ENCODE measurements at regions not wholly inside any gene's neighbourhood (a gene's known extent, or its start where the extent isn't known, plus 50 kb on each side); places are given as distances from the start of the nearest gene placed in this dataset.

DNA sequence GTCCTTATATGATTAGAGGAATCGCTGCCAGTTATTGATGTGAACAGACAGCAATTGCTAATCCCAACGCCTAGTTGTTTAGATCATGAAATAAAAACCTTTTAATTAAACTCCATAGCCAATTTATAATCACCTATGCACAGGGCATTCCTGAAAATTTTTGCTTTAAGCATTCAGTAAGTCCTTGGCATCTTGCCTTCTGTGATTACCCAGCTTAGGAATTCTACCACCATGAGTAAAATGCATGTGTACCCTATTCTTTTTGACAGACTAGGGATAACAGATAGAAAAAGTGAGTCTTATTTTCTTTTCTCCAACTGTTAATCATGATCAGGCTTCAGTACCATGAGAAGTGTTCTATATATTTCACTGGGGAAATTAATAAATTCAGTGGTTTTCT lies 995.3 kb upstream of the GRIA3 start:
- FAIRE-seq (no peak), ATAC-seq (no peak), DNase-seq (ENCODE audit: low read depth in 1 of 2, low spot score in 1 of 2) (no peak)
- POLR2A ChIA-PET = no interaction called here
- WGBS (ENCODE audit: missing lambda C conversion rate) = 3% methylated on average over 2 of the region's 2 CpGs
- TF ChIP-seq HDAC2 (IDR thresholded peaks at IDR 0.05) (no peak), EHMT2 (IDR thresholded peaks at IDR 0.05; ENCODE audit: low read depth) (no peak), FOSL2 (IDR thresholded peaks at IDR 0.05) (no peak), FOSL2 (CRISPR knock-in tag; IDR thresholded peaks at IDR 0.05) (no peak)
- TF ChIP-seq, protein P1, sequence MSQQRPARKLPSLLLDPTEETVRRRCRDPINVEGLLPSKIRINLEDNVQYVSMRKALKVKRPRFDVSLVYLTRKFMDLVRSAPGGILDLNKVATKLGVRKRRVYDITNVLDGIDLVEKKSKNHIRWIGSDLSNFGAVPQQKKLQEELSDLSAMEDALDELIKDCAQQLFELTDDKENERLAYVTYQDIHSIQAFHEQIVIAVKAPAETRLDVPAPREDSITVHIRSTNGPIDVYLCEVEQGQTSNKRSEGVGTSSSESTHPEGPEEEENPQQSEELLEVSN (IDR thresholded peaks at IDR 0.05; ENCODE audit: borderline replicate concordance, low read depth) = no peak
- Histone ChIP-seq H3K4me3 (no peak overlapping the region), H3K9me3 (no peaks in the 10 kb centered on the region), H3K4me2 (no peak overlapping the region), H3K27ac (no peak overlapping the region), H3K4me1 (no peaks in the 10 kb centered on the region)
- CTCF ChIA-PET = no interaction called here

DNA sequence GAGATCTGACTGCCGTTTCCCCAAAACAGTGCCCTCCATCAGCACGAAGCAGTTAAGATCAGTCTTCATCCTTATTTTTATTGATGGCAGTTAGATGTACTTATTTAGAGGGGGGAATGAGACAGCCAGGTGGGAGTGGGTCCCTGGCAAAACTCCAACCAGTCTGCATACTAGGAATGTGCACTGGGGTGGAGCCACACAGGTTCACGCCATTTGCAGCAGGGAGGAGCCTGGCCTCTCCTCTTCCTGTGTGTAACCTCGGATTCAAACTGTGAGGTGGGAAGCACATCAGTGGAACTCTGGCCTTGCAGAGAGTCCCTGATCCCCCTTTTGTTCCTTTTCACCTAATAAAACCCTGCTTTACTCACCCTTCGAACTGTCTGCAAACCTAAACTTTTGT lies 987.7 kb upstream of the GRIA3 start:
- 2% methylated on average over 5 of the region's 5 CpGs for whole genome bisulfite sequencing (ENCODE audit: missing lambda C conversion rate)
- Histone ChIP-seq H3K9me3 (no peaks in the 10 kb centered on the region), H3K4me3 (no peak overlapping the region), H3K4me1 (no peaks in the 10 kb centered on the region), H3K27ac (no peak overlapping the region), H3K4me2 (no peak overlapping the region)
- FAIRE-seq (no peak), DNase-seq (ENCODE audit: low read depth in 1 of 2, low spot score in 1 of 2) (no peak), ATAC-seq (no peak)
- TF ChIP-seq, protein P2, sequence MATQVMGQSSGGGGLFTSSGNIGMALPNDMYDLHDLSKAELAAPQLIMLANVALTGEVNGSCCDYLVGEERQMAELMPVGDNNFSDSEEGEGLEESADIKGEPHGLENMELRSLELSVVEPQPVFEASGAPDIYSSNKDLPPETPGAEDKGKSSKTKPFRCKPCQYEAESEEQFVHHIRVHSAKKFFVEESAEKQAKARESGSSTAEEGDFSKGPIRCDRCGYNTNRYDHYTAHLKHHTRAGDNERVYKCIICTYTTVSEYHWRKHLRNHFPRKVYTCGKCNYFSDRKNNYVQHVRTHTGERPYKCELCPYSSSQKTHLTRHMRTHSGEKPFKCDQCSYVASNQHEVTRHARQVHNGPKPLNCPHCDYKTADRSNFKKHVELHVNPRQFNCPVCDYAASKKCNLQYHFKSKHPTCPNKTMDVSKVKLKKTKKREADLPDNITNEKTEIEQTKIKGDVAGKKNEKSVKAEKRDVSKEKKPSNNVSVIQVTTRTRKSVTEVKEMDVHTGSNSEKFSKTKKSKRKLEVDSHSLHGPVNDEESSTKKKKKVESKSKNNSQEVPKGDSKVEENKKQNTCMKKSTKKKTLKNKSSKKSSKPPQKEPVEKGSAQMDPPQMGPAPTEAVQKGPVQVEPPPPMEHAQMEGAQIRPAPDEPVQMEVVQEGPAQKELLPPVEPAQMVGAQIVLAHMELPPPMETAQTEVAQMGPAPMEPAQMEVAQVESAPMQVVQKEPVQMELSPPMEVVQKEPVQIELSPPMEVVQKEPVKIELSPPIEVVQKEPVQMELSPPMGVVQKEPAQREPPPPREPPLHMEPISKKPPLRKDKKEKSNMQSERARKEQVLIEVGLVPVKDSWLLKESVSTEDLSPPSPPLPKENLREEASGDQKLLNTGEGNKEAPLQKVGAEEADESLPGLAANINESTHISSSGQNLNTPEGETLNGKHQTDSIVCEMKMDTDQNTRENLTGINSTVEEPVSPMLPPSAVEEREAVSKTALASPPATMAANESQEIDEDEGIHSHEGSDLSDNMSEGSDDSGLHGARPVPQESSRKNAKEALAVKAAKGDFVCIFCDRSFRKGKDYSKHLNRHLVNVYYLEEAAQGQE (IDR thresholded peaks at IDR 0.05) = no peak
- TF ChIP-seq POLR2A (IDR thresholded peaks at IDR 0.05; ENCODE audit: low read length) (no peak), ZFP36 (IDR thresholded peaks at IDR 0.05; ENCODE audit: borderline replicate concordance, partially characterized antibody) (no peak), POLR2AphosphoS2 (conservative IDR thresholded peaks at IDR 0.05; ENCODE audit: low read length) (no peak), RAD21 (conservative IDR thresholded peaks at IDR 0.05 in 1 of 2, IDR thresholded peaks at IDR 0.05 in 1 of 2) (no peak), NPAS2 (CRISPR knock-in tag; IDR thresholded peaks at IDR 0.05; ENCODE audit: borderline replicate concordance) (no peak), HOXB5 (CRISPR knock-in tag; IDR thresholded peaks at IDR 0.05) (no peak), JUN (IDR thresholded peaks at IDR 0.05) (no peak), FOSL2 (IDR thresholded peaks at IDR 0.05) (no peak), FOSL2 (CRISPR knock-in tag; IDR thresholded peaks at IDR 0.05) (no peak)
- ChIA-PET POLR2A (no interaction called here), CTCF (no interaction called here)

DNA sequence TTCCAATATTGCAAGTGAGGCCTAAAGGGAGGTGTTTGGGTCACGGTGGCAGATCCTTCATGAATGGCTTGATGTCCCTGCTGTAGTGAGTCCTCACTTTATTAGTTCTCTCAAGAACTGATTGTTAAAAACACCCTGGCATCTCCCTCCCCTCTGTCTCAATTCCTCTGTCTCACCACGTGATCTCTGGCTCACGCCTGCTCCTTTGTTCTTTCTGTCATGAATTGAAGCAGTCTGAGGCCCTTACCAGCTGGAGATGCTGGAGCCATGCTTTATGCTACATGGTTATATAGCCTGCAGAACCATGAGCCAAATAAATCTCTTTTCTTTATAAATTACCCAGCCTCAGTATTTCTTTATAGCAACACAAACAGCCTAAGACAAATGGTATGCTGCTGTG lies 980.7 kb upstream of the GRIA3 start:
- CTCF ChIA-PET = no interaction called here

More for the DNA sequence above, 980.7 kb upstream of the GRIA3 start:
- no peaks in the 10 kb centered on the region for H3K4me1 ChIP-seq
- H3K9me3 ChIP-seq = no peaks in the 10 kb centered on the region
- DNase-seq (ENCODE audit: low read depth in 1 of 2, low spot score in 1 of 2) (no peak), ATAC-seq (no peak), FAIRE-seq (no peak)
- TF ChIP-seq RNF2 (IDR thresholded peaks at IDR 0.05; ENCODE audit: borderline replicate concordance, low read depth) (no peak), EHF (CRISPR knock-in tag; IDR thresholded peaks at IDR 0.05) (no peak), ZSCAN20 (CRISPR knock-in tag; IDR thresholded peaks at IDR 0.05) (no peak), NFE2L2 (conservative IDR thresholded peaks at IDR 0.05; ENCODE audit: low read length) (no peak), KDM1A (IDR thresholded peaks at IDR 0.05; ENCODE audit: low read depth) (no peak), FOSL2 (IDR thresholded peaks at IDR 0.05) (no peak), FOSL2 (CRISPR knock-in tag; IDR thresholded peaks at IDR 0.05) (no peak), NPAS2 (CRISPR knock-in tag; IDR thresholded peaks at IDR 0.05; ENCODE audit: borderline replicate concordance) (no peak), POLR2A (IDR thresholded peaks at IDR 0.05; ENCODE audit: low read length) (no peak), JUN (IDR thresholded peaks at IDR 0.05) (no peak), FOSB (CRISPR knock-in tag; IDR thresholded peaks at IDR 0.05) (no peak), RAD21 (conservative IDR thresholded peaks at IDR 0.05 in 1 of 2, IDR thresholded peaks at IDR 0.05 in 1 of 2) (no peak), HOXB5 (CRISPR knock-in tag; IDR thresholded peaks at IDR 0.05) (no peak), CEBPB (IDR thresholded peaks at IDR 0.05) (no peak)
- TF ChIP-seq, protein P3, sequence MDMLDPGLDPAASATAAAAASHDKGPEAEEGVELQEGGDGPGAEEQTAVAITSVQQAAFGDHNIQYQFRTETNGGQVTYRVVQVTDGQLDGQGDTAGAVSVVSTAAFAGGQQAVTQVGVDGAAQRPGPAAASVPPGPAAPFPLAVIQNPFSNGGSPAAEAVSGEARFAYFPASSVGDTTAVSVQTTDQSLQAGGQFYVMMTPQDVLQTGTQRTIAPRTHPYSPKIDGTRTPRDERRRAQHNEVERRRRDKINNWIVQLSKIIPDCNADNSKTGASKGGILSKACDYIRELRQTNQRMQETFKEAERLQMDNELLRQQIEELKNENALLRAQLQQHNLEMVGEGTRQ (IDR thresholded peaks at IDR 0.05) = no peak
- TF ChIP-seq, protein P4, sequence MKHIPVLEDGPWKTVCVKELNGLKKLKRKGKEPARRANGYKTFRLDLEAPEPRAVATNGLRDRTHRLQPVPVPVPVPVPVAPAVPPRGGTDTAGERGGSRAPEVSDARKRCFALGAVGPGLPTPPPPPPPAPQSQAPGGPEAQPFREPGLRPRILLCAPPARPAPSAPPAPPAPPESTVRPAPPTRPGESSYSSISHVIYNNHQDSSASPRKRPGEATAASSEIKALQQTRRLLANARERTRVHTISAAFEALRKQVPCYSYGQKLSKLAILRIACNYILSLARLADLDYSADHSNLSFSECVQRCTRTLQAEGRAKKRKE (CRISPR knock-in tag; IDR thresholded peaks at IDR 0.05; ENCODE audit: low read depth) = no peak
- no peak overlapping the region for H3K27ac ChIP-seq
- no peak overlapping the region for H3K4me3 ChIP-seq
- POLR2A ChIA-PET = no interaction called here
- 2% methylated on average over 3 of the region's 3 CpGs for WGBS (ENCODE audit: missing lambda C conversion rate)
- H3K4me2 ChIP-seq = no peak overlapping the region
